ENCODE measurements at regions not wholly inside any gene's neighbourhood (a gene's known extent, or its start where the extent isn't known, plus 50 kb on each side); places are given as distances from the start of the nearest gene placed in this dataset.

DNA sequence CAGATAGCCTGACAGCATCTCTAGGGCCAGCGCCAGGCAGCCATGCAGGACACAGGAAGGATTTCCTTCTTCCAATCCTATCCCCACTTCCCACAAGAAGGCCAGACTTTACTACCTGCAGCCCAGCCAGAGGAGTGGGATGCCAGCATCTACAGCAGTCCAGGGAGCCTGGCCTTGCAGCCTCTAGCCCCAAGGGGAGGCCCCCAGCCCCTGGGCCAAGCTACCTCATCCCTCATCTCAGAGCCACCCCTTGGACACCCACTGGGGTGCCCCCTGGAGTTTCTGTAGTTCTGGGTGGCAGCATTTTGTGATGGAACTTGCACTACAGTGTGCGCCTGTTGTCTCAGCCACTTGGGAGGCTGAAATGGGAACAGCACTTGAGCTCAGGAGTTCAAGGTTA lies 170.8 kb upstream of the PODXL start:
- Histone ChIP-seq H3K4me3 (ENCODE audit: low read depth, low read length, poor library complexity, severe bottlenecking) (no peak overlapping the region), H3K4me1 (ENCODE audit: insufficient read depth, low read length, poor library complexity, severe bottlenecking) (peaks cover 12% of the 10 kb centered on the region), H3K9me3 (ENCODE audit: low read depth, low read length, poor library complexity, severe bottlenecking) (no peaks in the 10 kb centered on the region), H3K27me3 (replicated peaks; ENCODE audit: insufficient read depth, low read depth, low read length, poor library complexity) (no peaks in the 10 kb centered on the region), H3K27ac (ENCODE audit: low read depth, low read length, poor library complexity, severe bottlenecking) (no peak overlapping the region), H3K36me3 (ENCODE audit: insufficient read depth, low read length, poor library complexity, severe bottlenecking) (no peaks in the 10 kb centered on the region)
- ChIA-PET CTCF (interaction anchor here (0.6 kb wide), 1 partner anchor 28 kb away, joined by 5 read pairs; no protein-coding TSS in a partner anchor), POLR2A (ENCODE audit: low non-redundant PET) (no interaction called here)
- no TSS peak for BruUV-seq (replicated peaks)
- intact Hi-C loops (cut with micrococcal nuclease; ENCODE audit: unreplicated experiment): no loop called here
- DNase-seq (ENCODE audit: low spot score): no peak
- TF ChIP-seq, protein P1, sequence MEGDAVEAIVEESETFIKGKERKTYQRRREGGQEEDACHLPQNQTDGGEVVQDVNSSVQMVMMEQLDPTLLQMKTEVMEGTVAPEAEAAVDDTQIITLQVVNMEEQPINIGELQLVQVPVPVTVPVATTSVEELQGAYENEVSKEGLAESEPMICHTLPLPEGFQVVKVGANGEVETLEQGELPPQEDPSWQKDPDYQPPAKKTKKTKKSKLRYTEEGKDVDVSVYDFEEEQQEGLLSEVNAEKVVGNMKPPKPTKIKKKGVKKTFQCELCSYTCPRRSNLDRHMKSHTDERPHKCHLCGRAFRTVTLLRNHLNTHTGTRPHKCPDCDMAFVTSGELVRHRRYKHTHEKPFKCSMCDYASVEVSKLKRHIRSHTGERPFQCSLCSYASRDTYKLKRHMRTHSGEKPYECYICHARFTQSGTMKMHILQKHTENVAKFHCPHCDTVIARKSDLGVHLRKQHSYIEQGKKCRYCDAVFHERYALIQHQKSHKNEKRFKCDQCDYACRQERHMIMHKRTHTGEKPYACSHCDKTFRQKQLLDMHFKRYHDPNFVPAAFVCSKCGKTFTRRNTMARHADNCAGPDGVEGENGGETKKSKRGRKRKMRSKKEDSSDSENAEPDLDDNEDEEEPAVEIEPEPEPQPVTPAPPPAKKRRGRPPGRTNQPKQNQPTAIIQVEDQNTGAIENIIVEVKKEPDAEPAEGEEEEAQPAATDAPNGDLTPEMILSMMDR (conservative IDR thresholded peaks at IDR 0.05; ENCODE audit: low read depth, low read length): no peak
- no peak for TF ChIP-seq EZH2 (IDR thresholded peaks at IDR 0.05; ENCODE audit: borderline replicate concordance, low read depth, low read length, poor library complexity, severe bottlenecking)

DNA sequence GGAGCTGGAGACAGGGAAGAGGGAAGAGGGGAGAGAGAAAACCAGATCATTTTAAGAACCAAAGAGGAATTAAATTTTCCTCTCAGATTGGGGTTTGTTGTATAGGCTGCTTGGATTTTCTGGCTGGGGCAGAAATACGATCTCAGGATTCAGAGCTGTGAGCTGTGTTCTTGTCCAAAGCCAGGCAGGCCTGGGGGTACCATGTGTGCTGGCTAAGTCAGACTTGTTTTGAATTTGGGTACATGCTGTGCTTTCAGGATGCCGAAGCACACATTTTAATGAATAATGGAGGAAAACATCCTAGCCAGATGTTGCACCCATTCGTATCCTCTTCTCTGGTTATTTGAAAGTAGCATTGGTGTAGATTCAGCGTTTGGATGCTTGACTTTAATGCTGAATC lies 170.3 kb upstream of the PODXL start:
- CTCF ChIA-PET: no interaction called here
- Histone ChIP-seq H3K4me3 (ENCODE audit: low read depth, low read length, poor library complexity, severe bottlenecking) (no peak overlapping the region), H3K36me3 (ENCODE audit: insufficient read depth, low read length, poor library complexity, severe bottlenecking) (no peaks in the 10 kb centered on the region), H3K9me3 (ENCODE audit: low read depth, low read length, poor library complexity, severe bottlenecking) (no peaks in the 10 kb centered on the region), H3K27me3 (replicated peaks; ENCODE audit: insufficient read depth, low read depth, low read length, poor library complexity) (no peaks in the 10 kb centered on the region), H3K4me1 (ENCODE audit: insufficient read depth, low read length, poor library complexity, severe bottlenecking) (peaks cover 17% of the 10 kb centered on the region), H3K27ac (ENCODE audit: low read depth, low read length, poor library complexity, severe bottlenecking) (no peak overlapping the region)
- TF ChIP-seq EZH2 (IDR thresholded peaks at IDR 0.05; ENCODE audit: borderline replicate concordance, low read depth, low read length, poor library complexity, severe bottlenecking): no peak
- TF ChIP-seq, protein P1 (conservative IDR thresholded peaks at IDR 0.05; ENCODE audit: low read depth, low read length): no peak
- POLR2A ChIA-PET (ENCODE audit: low non-redundant PET): no interaction called here
- DNase-seq (ENCODE audit: low spot score): no peak
- intact Hi-C loops (cut with micrococcal nuclease; ENCODE audit: unreplicated experiment): no loop called here
- no TSS peak for BruUV-seq (replicated peaks)

DNA sequence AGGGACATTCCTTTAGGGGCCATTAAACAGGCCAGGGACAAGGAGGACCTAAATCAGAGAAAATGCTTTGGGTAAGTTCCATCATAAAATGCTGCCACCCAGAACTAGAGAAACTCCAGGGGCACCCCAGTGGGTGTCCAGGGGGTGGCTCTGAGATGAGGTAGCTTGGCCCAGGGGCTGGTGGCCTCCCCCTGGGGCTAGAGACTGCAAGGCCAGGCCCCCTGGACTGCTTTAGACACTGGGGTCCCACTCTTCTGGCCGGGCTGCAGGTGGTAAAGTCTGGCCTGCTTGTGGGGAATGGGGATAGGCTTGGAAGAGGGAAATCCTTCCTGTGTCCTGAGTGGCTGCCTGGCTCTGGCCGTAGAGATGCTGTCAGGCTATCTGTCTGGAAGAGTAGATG lies 169.6 kb upstream of the PODXL start:
- Histone ChIP-seq H3K27me3 (replicated peaks; ENCODE audit: insufficient read depth, low read depth, low read length, poor library complexity) (no peaks in the 10 kb centered on the region), H3K4me3 (ENCODE audit: low read depth, low read length, poor library complexity, severe bottlenecking) (no peak overlapping the region), H3K36me3 (ENCODE audit: insufficient read depth, low read length, poor library complexity, severe bottlenecking) (no peaks in the 10 kb centered on the region), H3K4me1 (ENCODE audit: insufficient read depth, low read length, poor library complexity, severe bottlenecking) (peaks cover 18% of the 10 kb centered on the region), H3K27ac (ENCODE audit: low read depth, low read length, poor library complexity, severe bottlenecking) (no peak overlapping the region), H3K9me3 (ENCODE audit: low read depth, low read length, poor library complexity, severe bottlenecking) (no peaks in the 10 kb centered on the region)
- POLR2A ChIA-PET (ENCODE audit: low non-redundant PET): no interaction called here
- intact Hi-C loops (cut with micrococcal nuclease; ENCODE audit: unreplicated experiment): no loop called here
- DNase-seq (ENCODE audit: low spot score): no peak
- TF ChIP-seq, protein P1 (conservative IDR thresholded peaks at IDR 0.05; ENCODE audit: low read depth, low read length): no peak
- TF ChIP-seq EZH2 (IDR thresholded peaks at IDR 0.05; ENCODE audit: borderline replicate concordance, low read depth, low read length, poor library complexity, severe bottlenecking): no peak
- BruUV-seq (replicated peaks): no TSS peak
- CTCF ChIA-PET: no interaction called here

All from A673 (cell line).